ENCODE measurements at regions not wholly inside any gene's neighbourhood (a gene's known extent, or its start where the extent isn't known, plus 50 kb on each side); places are given as distances from the start of the nearest gene placed in this dataset.

DNA sequence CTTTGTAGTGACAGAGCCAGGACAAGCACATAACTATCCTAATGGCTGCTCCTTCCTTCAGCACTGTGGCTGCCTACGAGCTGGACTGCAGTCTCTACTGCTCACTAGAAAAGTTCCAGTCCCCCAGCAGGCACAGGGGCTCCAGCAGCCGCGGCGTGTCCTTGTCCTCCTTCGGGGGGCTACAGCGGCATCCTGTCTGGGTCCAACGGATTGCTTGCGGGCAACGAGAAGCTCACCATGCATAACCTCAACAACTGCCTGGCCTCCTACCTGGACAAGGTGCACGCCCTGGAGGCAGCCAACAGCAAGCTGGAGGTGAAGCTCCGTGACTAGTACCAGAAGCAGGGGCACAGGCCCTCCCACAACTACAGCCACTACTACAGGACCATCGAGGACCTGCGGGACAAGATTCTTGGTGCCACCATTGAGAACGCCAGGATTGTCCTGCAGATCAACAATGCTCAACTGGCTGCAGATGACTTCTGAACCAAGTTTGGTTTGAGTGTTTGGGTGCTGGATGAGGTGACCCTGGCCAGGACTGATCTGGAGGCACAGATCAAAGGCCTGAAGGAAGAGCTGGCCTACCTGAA lies 169.4 kb downstream of the NDUFA12 start:
- H3K9me3 ChIP-seq (replicated peaks; ENCODE audit: control insufficient read depth, insufficient read depth, low read length) = no peaks in the 10 kb centered on the region
- no peak overlapping the region for H3K4me2 ChIP-seq (ENCODE audit: insufficient read depth, low read length)
- H3K27me3 ChIP-seq (ENCODE audit: control insufficient read depth in 2 of 2, insufficient read depth in 2 of 2, low read length in 2 of 2) = no peaks in the 10 kb centered on the region
- no peaks in the 10 kb centered on the region for H3K4me1 ChIP-seq (ENCODE audit: control insufficient read depth, extremely low read depth, insufficient read depth, low read length)
- ChIA-PET POLR2A (no interaction called here), CTCF (no interaction called here)
- dilution Hi-C loops (cut with MboI; ENCODE audit: extremely low pct_ligation_motif_present, low sequenced_read_pairs) (no loop called here), intact Hi-C loops (cut with micrococcal nuclease) (no loop called here)
- H3K9ac ChIP-seq (replicated peaks; ENCODE audit: extremely low read depth, insufficient read depth, low read length) = no peak overlapping the region
- no peaks in the 10 kb centered on the region for H3K36me3 ChIP-seq (ENCODE audit: control insufficient read depth in 2 of 2, extremely low read depth in 1 of 2, insufficient read depth in 2 of 2, low read length in 2 of 2)
- TF ChIP-seq POLR2AphosphoS5 (IDR thresholded peaks at IDR 0.05; ENCODE audit: insufficient read depth, low read depth, low read length) = no peak
- TF ChIP-seq MAX (IDR thresholded peaks at IDR 0.05; ENCODE audit: insufficient read depth, insufficient read length) = no peak
- no peak for TF ChIP-seq CTCF (IDR thresholded peaks at IDR 0.05; ENCODE audit: extremely low read depth in 1 of 2, insufficient read depth in 1 of 2, low read depth in 1 of 2, low read length in 2 of 2)
- no peak for TF ChIP-seq FOS (IDR thresholded peaks at IDR 0.05; ENCODE audit: borderline replicate concordance, insufficient read depth, low read length)
- TF ChIP-seq EZH2 (IDR thresholded peaks at IDR 0.05; ENCODE audit: borderline replicate concordance, low read depth, low read length, severe bottlenecking) = no peak
- no peak for TF ChIP-seq GATA2 (IDR thresholded peaks at IDR 0.05; ENCODE audit: insufficient read depth, insufficient read length, low read depth, low read length)
- no peak for TF ChIP-seq MYC (IDR thresholded peaks at IDR 0.05; ENCODE audit: low read depth, low read length)
- TF ChIP-seq POLR2A (IDR thresholded peaks at IDR 0.05; ENCODE audit: low read depth, low read length) = no peak
- TF ChIP-seq JUN (IDR thresholded peaks at IDR 0.05; ENCODE audit: borderline replicate concordance, insufficient read depth, insufficient read length, low read depth) = no peak
- H2AFZ ChIP-seq (ENCODE audit: low read depth, low read length) = no peak overlapping the region
- H3K27ac ChIP-seq (ENCODE audit: insufficient read depth, low read depth, low read length) = no peak overlapping the region
- no peak for DNase-seq (ENCODE audit: low read depth, low spot score)
- H4K20me1 ChIP-seq (replicated peaks; ENCODE audit: control insufficient read depth, extremely low read depth, insufficient read depth, low read length) = no peaks in the 10 kb centered on the region
- BruUV-seq (replicated peaks) = no TSS peak
- no peak overlapping the region for H3K4me3 ChIP-seq (replicated peaks in 1 of 3; ENCODE audit: insufficient read depth in 1 of 3, low read depth in 1 of 3, low read length in 3 of 3)
- H3K9me1 ChIP-seq (replicated peaks; ENCODE audit: control insufficient read depth, extremely low read depth, insufficient read depth, low read length) = no peaks in the 10 kb centered on the region
- no peaks in the 10 kb centered on the region for H3K79me2 ChIP-seq (ENCODE audit: control insufficient read depth, insufficient read depth, low read length)
- no peak for FAIRE-seq
